ENCODE measurements at regions not wholly inside any gene's neighbourhood (a gene's known extent, or its start where the extent isn't known, plus 50 kb on each side); places are given as distances from the start of the nearest gene placed in this dataset.
"Not testable (repeated sequence)": the region's sequence is repeated elsewhere in the genome, so short reads cannot be mapped to it uniquely, and the experiment has no call there.

GRCh38 chr7:13017333-13017857, 330.0 kb downstream of the ARL4A start:
- FAIRE-seq (no peak), DNase-seq (ENCODE audit: extremely low spot score, insufficient read length, low read depth) (no peak)

GRCh38 chr7:13017881-13018280, 330.4 kb downstream of the ARL4A start:
- DNase-seq (ENCODE audit: extremely low spot score, insufficient read length, low read depth) = no peak
- FAIRE-seq = no peak

GRCh38 chr7:13021566-13022300, 334.3 kb downstream of the ARL4A start:
- FAIRE-seq (no peak), DNase-seq (ENCODE audit: extremely low spot score, insufficient read length, low read depth) (no peak)

- DNase-seq (ENCODE audit: extremely low spot score, insufficient read length, low read depth) = no peak
- FAIRE-seq = no peak
Measured at GRCh38 chr7:13024121-13024674, 336.8 kb downstream of the ARL4A start.

DNA sequence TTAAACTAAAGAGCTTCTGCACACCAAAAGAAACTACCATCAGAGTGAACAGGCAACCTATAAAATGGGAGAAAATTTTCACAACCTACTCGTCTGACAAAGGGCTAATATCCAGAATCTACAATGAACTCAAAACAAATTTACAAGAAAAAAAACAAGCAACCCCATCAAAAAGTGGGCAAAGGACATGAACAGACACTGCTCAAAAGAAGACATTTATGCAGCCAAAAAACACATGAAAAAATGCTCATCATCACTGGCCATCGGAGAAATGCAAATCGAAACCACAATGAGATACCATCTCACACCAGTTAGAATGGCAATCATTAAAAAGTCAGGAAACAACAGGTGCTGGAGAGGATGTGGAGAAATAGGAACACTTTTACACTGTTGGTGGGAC, 337.6 kb downstream of the ARL4A start:
- FAIRE-seq; DNase-seq (ENCODE audit: extremely low spot score, insufficient read length, low read depth): not testable (repeated sequence)

- DNase-seq (ENCODE audit: extremely low spot score, insufficient read length, low read depth) (no peak), FAIRE-seq (no peak)
Measured at GRCh38 chr7:13027321-13027720, 339.9 kb downstream of the ARL4A start.

DNA sequence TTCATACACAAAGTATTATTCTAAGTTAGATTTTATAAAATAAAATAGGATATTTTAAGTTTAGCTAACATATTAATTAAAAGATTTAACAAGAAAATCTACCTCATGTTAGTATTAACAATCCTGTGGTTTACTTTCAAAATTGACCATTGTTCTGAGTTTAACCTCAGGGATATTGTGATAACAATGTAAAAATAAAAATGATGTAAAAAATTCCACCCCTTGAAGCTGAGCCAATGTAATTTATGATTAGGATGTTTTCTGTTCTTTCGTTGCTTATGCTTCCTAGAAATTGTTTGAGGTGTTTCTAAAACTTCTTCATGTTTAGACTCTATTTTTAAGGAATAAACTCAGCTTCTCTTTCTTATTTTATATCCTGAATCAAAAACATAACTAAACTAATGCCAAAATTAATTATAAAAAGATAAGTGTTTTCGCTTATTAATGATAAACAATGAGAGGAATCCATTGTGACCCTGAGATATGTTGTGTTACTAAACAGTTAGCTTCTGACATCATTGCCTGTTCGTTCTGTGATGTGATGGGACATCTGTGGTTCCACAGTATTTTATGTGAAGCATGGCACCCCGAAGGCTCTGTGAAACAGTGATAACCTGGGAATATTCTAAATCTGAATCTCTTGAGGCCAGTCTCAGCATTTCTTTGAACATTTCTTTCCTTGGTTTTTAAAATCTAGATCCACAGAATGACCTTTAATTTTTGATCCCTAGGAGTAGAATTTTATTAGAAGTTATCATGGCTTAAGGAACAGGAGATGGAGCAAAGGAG, 340.8 kb downstream of the ARL4A start:
- FAIRE-seq (no peak), DNase-seq (ENCODE audit: extremely low spot score, insufficient read length, low read depth) (no peak)

DNA sequence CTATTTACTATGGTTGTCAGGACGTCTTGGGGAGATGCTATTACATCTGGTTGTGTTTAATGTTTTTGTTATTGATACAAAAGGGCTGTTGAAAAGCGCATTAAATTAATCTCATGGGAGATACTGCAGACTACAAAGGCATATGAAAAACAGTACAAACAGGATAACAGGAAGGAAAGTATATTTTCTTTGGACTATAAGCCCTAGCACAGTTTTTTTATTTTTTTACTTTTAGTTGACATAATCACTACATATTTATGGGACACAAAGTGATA, 341.3 kb downstream of the ARL4A start:
- no peak for FAIRE-seq

GRCh38 chr7:13031468-13031867, 344.0 kb downstream of the ARL4A start:
- FAIRE-seq = no peak
- no peak for DNase-seq (ENCODE audit: extremely low spot score, insufficient read length, low read depth)

More for the DNA sequence above, 341.3 kb downstream of the ARL4A start:
- DNase-seq (ENCODE audit: extremely low spot score, insufficient read length, low read depth) = no peak

- no peak for FAIRE-seq
- no peak for DNase-seq (ENCODE audit: extremely low spot score, insufficient read length, low read depth)
Measured at GRCh38 chr7:13032084-13032483, 344.7 kb downstream of the ARL4A start.

GRCh38 chr7:13032576-13032975, 345.1 kb downstream of the ARL4A start:
- FAIRE-seq (no peak), DNase-seq (ENCODE audit: extremely low spot score, insufficient read length, low read depth) (no peak)

GRCh38 chr7:13034693-13035092, 347.3 kb downstream of the ARL4A start:
- no peak for DNase-seq (ENCODE audit: extremely low spot score, insufficient read length, low read depth)
- FAIRE-seq = no peak

DNA sequence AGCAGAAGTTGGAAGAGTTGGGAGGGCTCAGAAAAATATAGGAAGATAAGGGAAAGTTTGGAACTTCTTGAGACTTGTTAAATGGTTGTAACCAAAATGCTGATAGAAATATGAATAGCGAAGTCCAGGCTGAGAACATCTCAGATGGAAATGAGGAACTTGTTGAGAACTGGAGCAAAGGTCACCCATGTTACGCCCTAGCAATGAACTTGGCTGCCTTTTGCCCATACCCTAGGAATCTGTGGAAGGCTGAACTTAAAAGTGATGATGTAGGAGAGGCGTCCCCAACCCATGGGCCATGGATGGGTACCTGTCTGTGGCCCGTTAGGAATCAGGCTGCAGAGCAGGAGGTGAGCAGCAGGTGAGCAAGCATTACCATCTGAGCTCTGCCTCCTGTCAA, 347.8 kb downstream of the ARL4A start:
- no peak for DNase-seq (ENCODE audit: extremely low spot score, insufficient read length, low read depth)
- no peak for FAIRE-seq

GRCh38 chr7:13036256-13036780, 348.9 kb downstream of the ARL4A start:
- DNase-seq (ENCODE audit: extremely low spot score, insufficient read length, low read depth) = no peak
- FAIRE-seq = no peak

- FAIRE-seq (no peak), DNase-seq (ENCODE audit: extremely low spot score, insufficient read length, low read depth) (no peak)
Measured at GRCh38 chr7:13037216-13037615, 349.8 kb downstream of the ARL4A start.

GRCh38 chr7:13041368-13041988, 354.0 kb downstream of the ARL4A start:
- no peak for DNase-seq (ENCODE audit: extremely low spot score, insufficient read length, low read depth)
- FAIRE-seq = no peak

GRCh38 chr7:13042605-13043236, 355.3 kb downstream of the ARL4A start:
- DNase-seq (ENCODE audit: extremely low spot score, insufficient read length, low read depth) = no peak
- FAIRE-seq = no peak

DNA sequence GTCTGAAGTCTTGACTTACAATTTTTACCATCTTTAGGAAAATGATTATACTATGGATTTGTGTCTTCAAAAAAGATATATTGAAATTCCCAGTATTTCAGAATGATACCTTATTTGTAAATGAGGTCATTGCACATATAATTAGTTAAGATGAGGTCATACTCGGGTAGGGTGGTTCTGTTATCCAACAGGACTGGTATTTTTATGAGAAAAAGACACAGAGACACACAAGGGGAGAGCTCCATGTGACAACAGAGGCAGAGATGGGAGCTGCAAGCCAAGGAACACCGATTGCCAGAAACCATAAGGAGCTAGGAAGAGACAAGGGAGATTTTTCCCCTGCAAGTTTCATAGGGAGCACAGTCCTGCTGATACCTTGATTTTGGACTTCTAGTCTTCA, 356.9 kb downstream of the ARL4A start:
- FAIRE-seq (no peak), DNase-seq (ENCODE audit: extremely low spot score, insufficient read length, low read depth) (no peak)

DNA sequence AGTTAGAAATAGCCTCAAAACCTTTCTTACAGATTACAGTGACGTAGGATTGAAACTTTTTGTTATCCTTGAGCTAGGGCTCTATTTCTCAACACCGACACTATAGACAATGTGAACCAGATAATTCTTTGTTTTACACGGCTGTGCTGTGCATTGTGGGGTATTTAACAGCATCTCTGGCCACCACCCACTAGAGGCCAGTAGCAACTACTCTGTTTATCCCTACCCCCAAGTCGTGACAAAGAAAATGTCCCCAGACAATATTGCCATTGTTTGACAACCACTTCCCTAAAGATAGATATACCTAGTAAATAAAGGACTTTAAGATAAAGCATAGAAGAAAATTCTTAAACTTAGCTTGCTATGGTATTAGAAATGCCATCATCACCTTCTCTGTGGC, 359.6 kb downstream of the ARL4A start:
- DNase-seq (ENCODE audit: extremely low spot score, insufficient read length, low read depth) (no peak), FAIRE-seq (no peak)

DNA sequence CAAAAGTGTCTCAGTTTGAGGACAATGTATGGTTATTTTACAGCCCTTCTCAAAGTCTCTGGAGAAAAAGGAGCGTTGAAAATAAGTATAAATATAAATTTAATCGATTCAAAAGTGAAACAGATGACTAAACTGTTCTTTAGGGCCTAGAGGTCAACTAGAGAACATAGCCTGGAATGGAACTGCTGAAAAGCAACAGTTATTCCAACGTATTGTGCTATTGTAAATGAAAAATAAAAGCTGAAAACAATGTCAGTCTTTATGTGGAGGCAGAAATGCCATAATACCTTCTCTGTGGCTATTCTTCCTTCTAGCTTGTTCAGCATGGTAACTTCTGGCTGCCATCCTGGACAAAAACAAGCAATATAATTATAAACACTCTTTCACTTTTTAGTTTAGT, 362.5 kb downstream of the ARL4A start:
- DNase-seq (ENCODE audit: extremely low spot score, insufficient read length, low read depth) (no peak), FAIRE-seq (no peak)
